H9 (cell line): ENCODE measurements at regions not wholly inside any gene's neighbourhood (a gene's known extent, or its start where the extent isn't known, plus 50 kb on each side); places are given as distances from the start of the nearest gene placed in this dataset.

Source experiments
- DNase-seq: peaks from one replicate; pipeline ENCODE4 v3.0.0-alpha.2; 2017
- H2AFZ ChIP-seq: one replicate; pipeline ENCODE4 v1.6.1; 2013; ENCODE audit warnings: mild to moderate bottlenecking, low read length, control low read depth, moderate library complexity
- H2AK5ac ChIP-seq: 2 replicates; pipeline ENCODE4 v1.6.1; 2013; ENCODE audit warnings: low read length, control low read depth, mixed read lengths; ENCODE audit not compliant: insufficient read length
- H2BK120ac ChIP-seq: one replicate; pipeline ENCODE4 v1.6.1; 2013; ENCODE audit warnings: low read depth, mild to moderate bottlenecking, low read length, control low read depth, inconsistent platforms; ENCODE audit not compliant: poor library complexity, severe bottlenecking
- H2BK12ac ChIP-seq: 2 replicates; pipeline ENCODE4 v1.6.1; 2013; ENCODE audit warnings: low read length, control low read depth, mixed read lengths, low read depth; ENCODE audit not compliant: insufficient read length
- H2BK15ac ChIP-seq: 2 replicates; pipeline ENCODE4 v1.6.1; 2013; ENCODE audit warnings: low read depth, low read length, control low read depth
- H2BK20ac ChIP-seq: one replicate; pipeline ENCODE4 v1.6.1; 2013; ENCODE audit warnings: low read depth, mild to moderate bottlenecking, low read length, control low read depth, inconsistent platforms; ENCODE audit not compliant: poor library complexity, severe bottlenecking
- H2BK5ac ChIP-seq: 2 replicates; pipeline ENCODE4 v1.6.1; 2013; ENCODE audit warnings: low read length, control low read depth, mixed read lengths; ENCODE audit not compliant: insufficient read length
- H3K14ac ChIP-seq: 2 replicates; pipeline ENCODE4 v1.6.1; 2013; ENCODE audit warnings: low read length, control low read depth; ENCODE audit not compliant: insufficient read depth
- H3K18ac ChIP-seq: 2 replicates; pipeline ENCODE4 v1.6.1; 2013; ENCODE audit warnings: low read depth, mild to moderate bottlenecking, mixed read lengths, low read length, control low read depth; ENCODE audit not compliant: insufficient read length
- H3K23ac ChIP-seq: 2 replicates; pipeline ENCODE4 v1.6.1; 2013; ENCODE audit warnings: low read length, control low read depth, mixed read lengths, low read depth; ENCODE audit not compliant: insufficient read length
- H3K23me2 ChIP-seq: 2 replicates; pipeline ENCODE4 v1.6.1; 2013; ENCODE audit warnings: low read depth, mild to moderate bottlenecking, mixed read lengths, low read length, control low read depth; ENCODE audit not compliant: insufficient read length, poor library complexity, severe bottlenecking
- H3K27ac ChIP-seq: 2 replicates; pipeline ENCODE4 v1.5.1; 2013; ENCODE audit warnings: low read length, control low read depth, mixed read lengths, low read depth; ENCODE audit not compliant: insufficient read length
- H3K27me3 ChIP-seq: 2 replicates; pipeline ENCODE4 v1.6.1; 2013; ENCODE audit warnings: low read length, control low read depth, inconsistent platforms; ENCODE audit not compliant: insufficient read depth
- H3K4ac ChIP-seq: 2 replicates; pipeline ENCODE4 v1.6.1; 2013; ENCODE audit warnings: low read depth, mild to moderate bottlenecking, control low read depth, inconsistent platforms, low read length, moderate library complexity
- H3K4me1 ChIP-seq: 2 replicates; pipeline ENCODE4 v1.6.1; 2013; ENCODE audit warnings: low read length, control low read depth, inconsistent platforms; ENCODE audit not compliant: insufficient read depth
- H3K4me2 ChIP-seq: 2 replicates; pipeline ENCODE4 v1.6.1; 2013; ENCODE audit warnings: low read length, control low read depth, mixed read lengths; ENCODE audit not compliant: insufficient read length, insufficient read depth
- H3K56ac ChIP-seq: 2 replicates; pipeline ENCODE4 v1.6.1; 2013; ENCODE audit warnings: low read depth, mild to moderate bottlenecking, mixed read lengths, low read length, control low read depth; ENCODE audit not compliant: insufficient read length
- H3K79me1 ChIP-seq: 2 replicates; pipeline ENCODE4 v1.6.1; 2013; ENCODE audit warnings: low read depth, mild to moderate bottlenecking, moderate library complexity, low read length, control low read depth, inconsistent platforms; ENCODE audit not compliant: insufficient read depth, poor library complexity, severe bottlenecking
- H3K79me2 ChIP-seq: 2 replicates; pipeline ENCODE4 v1.6.1; 2013; ENCODE audit warnings: low read length, control low read depth, inconsistent platforms; ENCODE audit not compliant: insufficient read depth
- H3K9ac ChIP-seq: 2 replicates; pipeline ENCODE4 v1.6.1; 2013; ENCODE audit warnings: low read length, control low read depth, mixed read lengths; ENCODE audit not compliant: insufficient read length; ENCODE audit errors: extremely low read depth
- H3K9me3 ChIP-seq: one replicate; pipeline ENCODE4 v1.6.1; 2013; ENCODE audit warnings: low read depth, low read length, inconsistent platforms; ENCODE audit not compliant: control insufficient read depth
- H3T11ph ChIP-seq: one replicate; pipeline ENCODE4 v1.6.1; 2013; ENCODE audit warnings: mild to moderate bottlenecking, low read length, control low read depth, inconsistent platforms
- H4K20me1 ChIP-seq: one replicate; pipeline ENCODE4 v1.6.1; 2013; ENCODE audit not compliant: control insufficient read depth, insufficient read length, insufficient read depth
- H4K5ac ChIP-seq: 2 replicates; pipeline ENCODE4 v1.6.1; 2013; ENCODE audit warnings: low read depth, mild to moderate bottlenecking, mixed read lengths, low read length, control low read depth; ENCODE audit not compliant: insufficient read length
- H4K8ac ChIP-seq: replicated peaks from 2 replicates; pipeline ENCODE4 v1.6.1; 2013; ENCODE audit warnings: low read length, control low read depth, mixed read lengths, low read depth; ENCODE audit not compliant: insufficient read length
- H4K91ac ChIP-seq: 2 replicates; pipeline ENCODE4 v1.6.1; 2013; ENCODE audit warnings: low read depth, mild to moderate bottlenecking, moderate library complexity, mixed read lengths, low read length, control low read depth; ENCODE audit not compliant: insufficient read length
- H3K27ac Mint-ChIP-seq, 3 experiments: 2 replicates in 2 of 3; 3 replicates in 1 of 3; pipeline ENCODE4 v1.8.0; 2020 to 2021; ENCODE audit warnings: mixed read lengths in 3 of 3, mild to moderate bottlenecking in 1 of 3, moderate library complexity in 1 of 3
- H3K27me3 Mint-ChIP-seq: 2 replicates; pipeline ENCODE4 v1.8.0; 2021; ENCODE audit warnings: low read depth, mild to moderate bottlenecking, moderate library complexity, mixed read lengths
- H3K36me3 Mint-ChIP-seq, 3 experiments: 2 replicates in 2 of 3; 3 replicates in 1 of 3; pipeline ENCODE4 v1.8.0; 2020 to 2021; ENCODE audit warnings: low read depth in 3 of 3, mixed read lengths in 3 of 3; ENCODE audit not compliant: insufficient read depth in 1 of 3
- H3K4me1 Mint-ChIP-seq, 2 experiments: 2 replicates each; pipeline ENCODE4 v1.8.0; 2020; ENCODE audit warnings: mixed read lengths in 2 of 2
- H3K4me3 Mint-ChIP-seq, 2 experiments: 2 replicates in 1 of 2; 3 replicates in 1 of 2; pipeline ENCODE4 v1.8.0; 2020 to 2021; ENCODE audit warnings: mild to moderate bottlenecking in 2 of 2, mixed read lengths in 2 of 2, moderate library complexity in 1 of 2
- H3K9me3 Mint-ChIP-seq, 2 experiments: 2 replicates in 1 of 2; 3 replicates in 1 of 2; pipeline ENCODE4 v1.8.0; 2020; ENCODE audit warnings: mild to moderate bottlenecking in 2 of 2, mixed read lengths in 2 of 2, moderate library complexity in 1 of 2
- TF ChIP-seq, protein P1 (sequence below): fragments of 200-600 bp; sonication (generic); conservative IDR thresholded peaks from 3 replicates; pipeline ENCODE4 v1.8.0; 2021; ENCODE audit warnings: antibody characterized with exemption, mild to moderate bottlenecking

DNA sequence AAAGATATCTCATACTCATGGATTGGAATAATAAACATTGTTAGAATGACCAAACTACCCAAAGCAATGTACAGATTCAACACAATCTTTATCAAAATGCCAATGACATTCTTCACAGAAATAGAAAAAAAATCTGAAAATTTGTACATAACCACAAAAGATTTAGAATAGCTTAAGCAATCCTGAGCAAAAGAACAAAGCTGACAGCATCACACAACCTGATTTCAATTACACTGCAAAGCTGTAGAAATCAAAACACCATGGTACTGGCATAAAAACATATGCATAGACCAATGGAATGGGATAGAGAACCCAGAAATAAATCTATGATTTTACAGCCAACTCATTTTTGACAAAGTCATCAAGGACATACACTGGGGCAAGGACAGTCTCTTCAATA is 130.0 kb upstream of the TMEM72 start:
- Histone ChIP-seq H2AFZ (no peak overlapping the region), H3K23me2 (no peaks in the 10 kb centered on the region), H3K14ac (no peak overlapping the region), H3K27ac (no peak overlapping the region), H4K91ac (no peak overlapping the region), H3K4ac (no peak overlapping the region), H3K4me1 (no peaks in the 10 kb centered on the region), H2BK5ac (no peak overlapping the region), H3K79me1 (no peaks in the 10 kb centered on the region), H2AK5ac (no peak overlapping the region), H2BK15ac (no peak overlapping the region), H3K9me3 (no peaks in the 10 kb centered on the region), H4K8ac (no peak overlapping the region), H3K4me2 (no peak overlapping the region), H3K27me3 (no peaks in the 10 kb centered on the region), H3K18ac (no peak overlapping the region), H3T11ph (no peak overlapping the region), H4K5ac (no peak overlapping the region), H3K9ac (no peak overlapping the region), H3K23ac (no peak overlapping the region), H2BK120ac (no peak overlapping the region), H3K56ac (no peak overlapping the region), H2BK12ac (no peak overlapping the region), H3K79me2 (no peaks in the 10 kb centered on the region), H4K20me1 (no peaks in the 10 kb centered on the region), H2BK20ac (no peak overlapping the region)
- Mint-ChIP-seq H3K4me3 (no peak overlapping the region), H3K4me1 (no peaks in the 10 kb centered on the region), H3K36me3 (no peaks in the 10 kb centered on the region), H3K9me3 (no peaks in the 10 kb centered on the region), H3K27ac (no peak overlapping the region), H3K27me3 (no peaks in the 10 kb centered on the region; the same call in none of the 2 replicates)
- TF ChIP-seq, protein P1, sequence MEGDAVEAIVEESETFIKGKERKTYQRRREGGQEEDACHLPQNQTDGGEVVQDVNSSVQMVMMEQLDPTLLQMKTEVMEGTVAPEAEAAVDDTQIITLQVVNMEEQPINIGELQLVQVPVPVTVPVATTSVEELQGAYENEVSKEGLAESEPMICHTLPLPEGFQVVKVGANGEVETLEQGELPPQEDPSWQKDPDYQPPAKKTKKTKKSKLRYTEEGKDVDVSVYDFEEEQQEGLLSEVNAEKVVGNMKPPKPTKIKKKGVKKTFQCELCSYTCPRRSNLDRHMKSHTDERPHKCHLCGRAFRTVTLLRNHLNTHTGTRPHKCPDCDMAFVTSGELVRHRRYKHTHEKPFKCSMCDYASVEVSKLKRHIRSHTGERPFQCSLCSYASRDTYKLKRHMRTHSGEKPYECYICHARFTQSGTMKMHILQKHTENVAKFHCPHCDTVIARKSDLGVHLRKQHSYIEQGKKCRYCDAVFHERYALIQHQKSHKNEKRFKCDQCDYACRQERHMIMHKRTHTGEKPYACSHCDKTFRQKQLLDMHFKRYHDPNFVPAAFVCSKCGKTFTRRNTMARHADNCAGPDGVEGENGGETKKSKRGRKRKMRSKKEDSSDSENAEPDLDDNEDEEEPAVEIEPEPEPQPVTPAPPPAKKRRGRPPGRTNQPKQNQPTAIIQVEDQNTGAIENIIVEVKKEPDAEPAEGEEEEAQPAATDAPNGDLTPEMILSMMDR, result no peak
- DNase-seq, result no peak
